HG03108 (cell line): ENCODE measurements at regions not wholly inside any gene's neighbourhood (a gene's known extent, or its start where the extent isn't known, plus 50 kb on each side); places are given as distances from the start of the nearest gene placed in this dataset.
"Not testable (repeated sequence)": the region's sequence is repeated elsewhere in the genome, so short reads cannot be mapped to it uniquely, and the experiment has no call there.

Source experiments
- ATAC-seq: cut with Tn5 transposase; IDR thresholded peaks from one replicate; pipeline ENCODE4 v1.9.1; 2021; ENCODE audit warnings: moderate library complexity; ENCODE audit not compliant: unreplicated experiment

DNA sequence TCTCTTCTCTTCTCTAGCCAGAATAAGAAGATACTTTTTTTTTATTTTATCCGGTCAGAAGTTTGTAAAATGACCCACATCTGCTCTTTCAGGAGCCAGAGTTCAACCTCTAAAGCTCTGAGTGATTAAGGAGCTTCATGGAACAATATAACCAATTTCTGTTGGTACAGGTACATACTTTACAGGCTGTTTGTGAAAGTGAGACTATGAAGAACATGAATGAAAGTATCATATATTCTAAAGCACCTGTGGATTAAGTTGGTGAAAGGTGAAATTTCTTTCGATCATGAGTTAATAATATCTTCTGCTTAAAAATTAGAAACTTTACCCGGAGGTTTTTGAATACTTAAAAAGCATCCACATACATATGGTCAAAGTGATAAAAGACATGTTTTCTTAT, 65.2 kb downstream of the DMRT2 start:
- ATAC-seq: no peak

DNA sequence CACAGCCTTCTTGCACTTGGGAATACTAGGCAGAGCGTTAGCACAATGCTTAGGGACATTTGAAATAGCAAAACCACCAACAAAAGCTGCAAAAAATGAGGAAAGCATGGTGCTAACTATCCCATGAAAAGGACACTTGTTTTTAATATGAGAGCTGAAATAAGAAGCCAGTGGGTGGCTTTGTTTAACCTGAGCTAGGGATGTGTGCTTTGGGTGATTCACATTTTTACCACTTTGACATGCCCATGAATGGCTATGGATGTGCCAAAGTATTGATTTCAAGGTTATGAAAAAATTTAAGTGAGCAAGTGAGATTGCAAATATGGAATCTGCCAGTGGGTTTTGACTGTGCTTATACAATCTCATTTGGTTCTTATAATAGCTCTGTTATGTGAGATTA, 67.3 kb downstream of the DMRT2 start:
- ATAC-seq: no peak

DNA sequence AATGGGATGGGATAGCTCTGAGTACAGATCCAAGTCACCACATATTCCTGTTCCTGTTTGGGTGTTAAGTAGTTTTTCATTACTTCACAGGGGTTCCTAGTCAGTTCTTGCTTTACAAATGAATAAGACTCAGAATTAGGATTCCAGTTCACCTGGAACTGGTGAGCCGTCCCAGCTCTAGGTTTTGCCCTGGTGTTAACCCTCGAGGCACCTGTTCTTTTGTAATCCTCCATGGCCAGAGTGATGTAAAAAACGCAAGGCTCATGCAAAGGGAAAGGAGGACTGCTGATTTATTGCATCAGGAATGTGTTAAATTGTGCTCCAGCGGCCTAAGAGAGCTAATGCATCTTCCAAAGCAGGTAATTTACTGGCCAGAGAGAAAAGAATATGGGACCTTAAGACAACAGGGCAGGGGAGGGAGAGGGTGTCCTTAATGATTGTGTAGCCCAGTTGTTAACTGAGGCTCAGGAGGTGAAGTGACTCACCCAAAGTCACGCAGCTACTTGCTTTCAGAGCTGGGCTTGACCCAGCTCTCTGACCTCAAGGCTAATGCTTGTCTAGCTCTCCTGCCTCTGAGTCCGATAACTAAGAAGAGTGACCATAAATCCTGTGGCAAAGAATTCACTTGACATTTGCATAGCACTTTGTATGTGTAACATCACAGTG, 70.5 kb downstream of the DMRT2 start:
- ATAC-seq: no peak

DNA sequence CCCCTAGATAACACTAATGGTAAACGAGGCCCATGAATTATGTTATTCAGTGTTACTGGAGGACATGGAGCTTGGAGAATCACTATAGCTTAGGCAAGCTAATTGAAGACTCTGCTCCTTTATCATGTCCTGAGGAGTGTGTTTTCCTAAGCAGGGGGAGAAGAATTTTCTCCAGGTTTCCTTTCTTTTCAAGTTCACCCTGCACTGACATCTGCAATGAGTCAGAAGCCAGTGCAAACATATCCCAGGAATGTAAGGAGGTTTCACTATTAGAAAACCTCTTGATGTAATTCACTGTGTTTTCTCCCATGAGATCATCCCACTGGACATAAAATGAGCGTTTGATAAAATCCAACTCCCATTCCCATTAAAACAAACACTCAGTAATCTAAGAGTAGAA, 75.6 kb downstream of the DMRT2 start:
- no peak for ATAC-seq

DNA sequence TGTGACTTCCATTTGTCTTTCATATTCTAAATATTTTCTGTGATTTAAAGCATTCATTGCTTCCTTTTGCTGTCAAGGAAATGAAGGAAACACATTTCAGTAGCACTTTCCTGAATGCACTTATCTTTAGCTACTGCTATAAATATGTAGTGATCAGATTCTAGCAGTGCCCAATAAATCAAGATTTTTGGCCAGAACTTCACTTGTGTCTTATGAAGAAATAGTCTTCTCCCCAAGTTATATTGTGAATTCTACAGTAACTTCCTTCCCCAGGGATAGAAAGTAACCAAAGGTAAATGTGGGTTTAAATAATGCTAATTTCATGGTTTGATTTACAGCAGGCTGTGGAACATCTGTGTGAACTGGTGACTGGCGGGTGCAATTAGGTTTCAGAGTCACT, 77.9 kb downstream of the DMRT2 start:
- no peak for ATAC-seq

DNA sequence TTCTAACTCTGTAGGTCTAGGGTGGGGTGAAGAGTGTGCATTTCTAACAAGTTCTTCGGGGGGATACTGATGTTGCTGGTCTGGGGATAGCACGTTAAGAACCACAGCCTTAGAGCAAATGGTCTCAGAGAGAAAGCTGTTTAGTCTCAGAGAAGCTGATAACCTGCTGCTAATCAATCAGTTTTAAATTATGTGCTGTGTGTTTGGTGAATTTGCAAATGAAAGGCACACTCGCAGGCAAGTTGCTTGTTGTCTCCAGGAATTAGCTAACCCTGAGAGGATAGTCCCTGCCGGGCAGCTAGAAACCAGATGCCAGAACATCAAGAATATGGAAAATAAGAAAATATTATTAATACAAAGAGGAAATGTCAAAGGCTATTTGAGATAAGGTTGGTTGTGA, 79.2 kb downstream of the DMRT2 start:
- ATAC-seq: no peak

DNA sequence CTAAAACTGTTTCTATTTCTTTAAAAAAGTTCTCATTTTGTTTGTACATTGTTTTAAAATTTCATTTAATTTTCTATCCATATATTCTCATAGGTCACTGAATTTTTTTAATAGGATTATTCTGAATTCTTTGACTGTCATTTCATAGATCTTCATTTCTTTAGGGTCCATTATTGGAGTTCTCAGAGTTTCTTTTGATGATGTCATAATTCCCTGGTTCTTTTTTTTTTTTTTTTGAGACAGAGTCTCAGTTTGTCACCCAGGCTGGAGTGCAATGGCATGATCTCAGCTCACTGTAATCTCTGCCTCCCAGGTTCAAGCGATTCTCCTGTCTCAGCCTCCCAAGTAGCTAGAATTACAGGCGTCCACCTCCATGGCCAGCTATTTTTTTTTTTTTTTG, 89.9 kb downstream of the DMRT2 start:
- no peak for ATAC-seq

DNA sequence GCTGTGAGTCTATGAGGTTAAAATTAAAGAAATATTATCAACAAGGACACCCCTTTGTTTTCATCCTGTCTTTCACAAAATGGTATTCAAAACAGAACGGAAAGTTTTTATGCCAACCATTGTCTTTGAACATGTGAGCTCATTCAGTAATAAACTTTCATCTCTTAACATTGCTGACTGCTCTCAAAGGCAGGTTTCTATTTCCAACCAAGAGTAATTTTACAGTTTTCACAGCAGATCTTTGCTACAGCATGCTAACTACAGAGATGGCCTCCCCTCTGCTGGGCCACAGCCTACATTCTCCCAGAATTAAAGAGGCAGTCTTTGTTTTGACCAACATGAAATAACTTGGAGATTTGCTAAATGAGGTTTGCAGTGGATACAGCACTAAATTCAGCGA, 101.5 kb downstream of the DMRT2 start:
- ATAC-seq: no peak

DNA sequence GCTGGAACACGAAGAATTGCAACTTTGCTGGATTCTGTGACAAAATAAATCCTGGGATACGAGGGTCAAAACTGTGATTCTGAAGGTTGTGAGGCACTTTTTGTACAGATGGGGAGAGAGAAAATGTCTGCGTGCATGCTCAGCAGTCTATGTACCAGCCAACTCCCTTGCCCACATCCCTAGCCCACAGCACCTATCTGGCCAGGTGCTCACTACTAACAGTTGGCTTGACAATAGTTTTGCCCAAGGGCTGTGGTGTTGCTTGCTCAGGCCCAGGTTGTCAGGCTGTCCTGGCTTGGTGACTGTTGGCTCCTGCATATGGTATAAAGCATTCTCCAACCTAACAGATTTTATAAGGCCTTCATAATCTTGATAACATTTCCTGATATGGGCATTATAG, 102.0 kb downstream of the DMRT2 start:
- ATAC-seq: no peak

DNA sequence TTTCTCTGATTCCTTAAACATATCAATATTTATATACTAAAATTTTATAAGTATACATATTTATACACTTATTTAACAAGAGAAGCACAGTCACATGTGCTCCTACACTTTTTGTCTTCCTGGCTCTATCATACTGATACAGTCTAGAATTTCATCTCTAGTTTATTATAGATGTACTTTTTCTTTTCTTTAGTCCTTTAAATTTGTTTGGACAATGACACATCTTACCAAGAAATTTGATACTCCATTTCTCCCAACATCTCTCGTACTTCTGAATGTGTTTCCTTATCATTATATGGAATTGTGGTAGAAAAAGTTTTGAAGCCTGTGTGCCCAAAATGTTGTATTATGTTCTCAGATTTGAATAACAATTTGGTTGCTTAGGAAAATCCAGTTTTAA, 104.6 kb downstream of the DMRT2 start:
- no peak for ATAC-seq

DNA sequence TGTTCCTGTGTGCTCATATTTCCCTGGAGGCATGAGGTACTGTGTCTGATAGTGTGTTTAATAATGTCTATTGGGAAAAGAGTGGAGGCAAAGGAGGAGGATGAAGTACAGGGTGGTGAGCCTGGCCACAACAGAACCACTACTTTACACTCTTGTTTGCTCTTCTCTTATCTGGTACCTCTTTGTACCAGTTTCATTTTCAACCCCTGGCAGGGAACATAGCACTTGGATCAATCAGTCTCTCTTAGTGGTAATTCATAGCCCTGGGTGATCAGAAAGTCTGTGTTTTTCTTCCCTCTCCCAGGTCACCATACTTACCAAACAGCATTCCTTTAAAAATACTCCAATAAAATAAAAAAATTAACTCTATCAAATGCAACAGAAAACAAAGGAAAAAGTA, 105.4 kb downstream of the DMRT2 start:
- no peak for ATAC-seq

DNA sequence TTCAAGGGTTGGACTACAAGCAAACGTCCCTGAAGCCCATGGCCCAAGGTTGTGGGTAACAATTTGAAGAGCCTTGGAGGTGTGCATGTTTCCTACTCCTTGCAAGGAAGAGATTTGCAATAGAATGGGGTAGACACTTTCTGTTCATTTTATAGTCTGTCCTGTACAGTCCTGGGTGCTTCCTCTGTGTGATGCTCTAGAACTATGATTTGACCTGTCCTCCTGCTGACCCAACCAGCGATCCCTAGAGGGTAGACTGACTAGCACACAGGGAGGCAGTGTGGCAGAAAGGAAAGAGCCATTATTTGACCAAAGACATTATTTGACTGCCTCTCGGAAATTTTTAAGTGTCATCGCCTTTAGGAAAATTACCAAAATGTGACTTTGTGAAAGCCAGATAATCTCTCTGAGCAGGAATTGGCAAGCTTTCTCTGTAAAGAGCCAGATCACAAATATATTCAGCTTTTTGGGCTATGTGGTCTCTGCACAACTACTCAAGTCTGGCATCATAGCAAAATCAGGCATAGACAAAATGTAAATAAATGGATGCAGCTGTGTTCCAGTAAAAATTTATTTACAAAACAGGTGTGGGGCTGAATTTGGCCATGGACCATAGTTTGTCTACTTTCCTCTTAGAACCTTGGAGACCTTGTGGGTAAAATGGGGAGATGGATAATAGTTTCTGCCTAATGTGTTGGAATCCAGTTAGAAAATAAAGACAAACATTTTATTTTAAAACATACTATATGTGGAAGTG, 106.8 kb downstream of the DMRT2 start:
- ATAC-seq: no peak

DNA sequence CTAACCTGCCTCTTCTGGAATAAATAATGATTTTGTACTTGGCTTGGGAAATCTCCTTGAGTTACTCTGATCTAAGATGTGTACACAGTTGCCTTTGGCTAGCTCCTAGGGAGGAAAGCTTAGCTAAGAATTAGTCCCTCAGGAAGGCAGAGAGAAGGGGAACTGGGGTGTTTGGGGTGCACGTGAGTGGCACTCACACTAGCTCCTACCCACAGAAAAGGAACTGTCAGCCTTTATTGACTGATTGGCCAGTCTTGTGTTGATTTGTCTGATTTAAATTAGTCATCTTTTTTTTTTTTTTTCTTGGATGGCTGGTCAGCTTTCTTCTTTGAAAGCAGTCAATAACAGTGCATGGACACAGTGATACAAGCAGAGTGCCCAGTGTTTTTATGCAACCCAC, 107.7 kb downstream of the DMRT2 start:
- no peak for ATAC-seq

DNA sequence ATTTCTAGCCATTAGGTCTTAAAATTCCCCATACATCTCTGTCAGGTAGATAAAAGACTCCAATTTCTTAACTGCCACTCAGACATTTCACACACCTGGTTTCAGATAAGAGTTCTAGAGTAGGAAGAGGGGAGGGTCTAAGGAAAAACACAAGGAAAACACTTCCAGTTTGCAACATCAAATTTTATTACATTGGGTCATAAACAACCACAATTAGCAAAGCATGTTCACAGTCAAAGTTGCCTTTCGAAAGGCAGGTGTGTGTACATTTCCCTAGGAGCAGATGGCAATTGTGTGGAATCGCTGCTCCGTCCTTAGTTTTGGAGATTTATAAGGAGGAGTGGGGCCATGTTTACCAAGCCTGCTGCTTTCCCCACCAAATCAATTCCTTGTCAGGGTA, 120.8 kb downstream of the DMRT2 start:
- no peak for ATAC-seq

DNA sequence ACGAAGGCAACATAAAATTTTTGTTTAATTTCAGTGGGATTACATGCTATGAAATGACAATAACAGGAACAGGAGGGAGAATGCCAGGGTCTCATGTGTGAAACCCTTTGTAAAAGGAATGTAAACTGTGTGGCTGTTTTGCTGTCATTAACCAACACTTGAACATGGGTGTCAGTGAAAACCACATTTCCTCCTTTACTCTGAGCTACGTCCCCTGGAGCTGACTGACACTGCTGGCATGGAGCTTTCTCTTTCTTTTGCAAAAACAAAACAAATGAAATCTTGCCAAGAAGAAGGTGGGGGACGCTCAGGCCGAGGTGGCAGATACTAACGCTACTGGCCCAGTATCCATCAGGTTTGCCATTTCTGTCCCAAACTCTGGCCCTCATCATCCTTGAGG, 121.4 kb downstream of the DMRT2 start:
- ATAC-seq: no peak

DNA sequence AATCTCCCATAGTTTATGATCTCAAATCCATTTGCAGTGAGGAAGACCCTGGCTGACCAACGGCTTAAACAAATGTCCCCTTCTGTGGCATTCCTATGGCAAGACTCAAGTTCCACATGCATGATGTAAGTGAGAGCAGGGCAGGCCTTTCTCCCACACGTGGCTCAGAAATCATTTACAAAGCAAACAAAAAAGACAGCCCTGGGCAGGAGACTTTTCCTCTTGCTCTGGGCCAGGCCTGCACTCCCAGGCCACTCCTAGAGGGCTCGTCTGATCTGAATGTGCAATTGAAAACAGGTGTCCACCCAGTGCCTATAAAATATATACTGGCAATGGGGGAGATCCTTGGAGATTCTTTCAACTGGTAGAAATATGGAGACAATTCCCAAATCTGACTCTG, 123.1 kb downstream of the DMRT2 start:
- ATAC-seq: no peak

DNA sequence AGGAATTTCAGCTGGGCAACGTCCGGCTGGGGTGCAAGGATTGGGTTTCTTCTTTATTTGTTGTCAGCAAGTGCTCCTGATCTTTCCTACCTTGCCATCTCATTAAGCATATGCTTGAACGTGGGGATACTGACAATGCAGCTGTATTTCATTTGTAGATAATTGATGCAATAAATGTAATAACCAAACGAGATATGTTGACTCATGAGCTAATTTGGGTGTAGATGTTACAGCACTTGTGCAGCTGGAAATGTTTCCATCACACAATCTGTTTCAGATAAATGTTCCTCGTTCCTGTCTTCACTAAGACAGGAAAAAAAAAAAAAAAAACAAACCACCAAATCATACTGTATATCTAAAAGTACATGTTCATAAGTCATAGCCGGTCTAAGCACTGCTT, 123.8 kb downstream of the DMRT2 start:
- no peak for ATAC-seq

DNA sequence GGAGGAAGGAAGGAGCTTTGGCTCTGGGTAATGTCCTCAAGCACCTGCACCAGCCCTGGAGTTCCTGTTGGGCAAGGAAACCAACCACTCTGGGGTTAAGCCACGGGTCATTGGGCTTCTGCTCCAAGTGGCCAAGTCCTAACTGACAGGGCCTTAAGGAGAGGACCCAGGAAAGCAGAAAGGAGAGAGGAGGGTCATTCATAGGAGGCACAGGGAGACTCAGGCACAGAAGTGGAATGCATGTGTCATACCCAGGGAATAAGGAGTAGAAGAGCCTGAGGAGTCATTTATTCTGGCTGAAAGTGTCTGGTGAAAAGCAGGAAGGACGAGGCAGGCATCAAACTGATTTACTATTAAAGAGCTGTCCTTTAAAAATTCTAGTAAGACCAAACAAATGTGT, 129.2 kb downstream of the DMRT2 start:
- no peak for ATAC-seq

DNA sequence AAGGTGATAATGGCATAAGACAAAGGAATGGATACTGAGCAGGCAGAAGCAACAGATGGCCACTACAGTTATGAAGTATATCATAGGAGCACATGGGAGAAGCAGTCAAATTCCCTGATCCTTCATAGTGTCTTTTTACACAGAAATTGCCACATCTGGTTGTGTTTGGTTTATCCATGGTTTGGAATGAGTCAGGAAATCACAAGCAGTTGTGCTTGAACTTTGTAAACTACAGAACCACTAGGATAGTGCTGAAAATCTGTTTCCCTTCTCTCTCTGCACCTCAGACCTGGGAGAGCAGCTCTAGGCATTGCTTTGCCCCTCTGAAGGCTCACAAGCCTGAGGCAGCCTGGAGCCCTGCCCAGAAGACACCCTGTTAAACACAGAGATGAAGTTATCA, 134.0 kb downstream of the DMRT2 start:
- no peak for ATAC-seq

DNA sequence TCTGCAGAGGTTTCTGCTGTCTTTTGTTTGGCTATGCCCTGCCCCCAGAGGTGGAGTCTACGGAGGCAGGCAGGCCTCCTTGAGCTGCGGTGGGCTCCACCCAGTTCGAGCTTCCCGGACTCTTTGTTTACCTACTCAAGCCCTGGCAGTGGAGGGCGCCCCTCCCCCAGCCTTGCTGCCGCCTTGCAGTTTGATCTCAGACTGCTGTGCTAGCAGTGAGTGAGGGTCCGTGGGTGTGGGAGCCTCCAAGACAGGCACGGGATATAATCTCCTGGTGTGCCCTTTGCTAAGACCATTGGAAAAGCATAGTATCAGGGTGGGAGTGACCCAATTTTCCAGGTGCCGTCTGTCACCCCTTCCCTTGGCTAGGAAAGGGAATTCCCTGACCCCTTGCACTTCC, 137.0 kb downstream of the DMRT2 start:
- not testable (repeated sequence) for ATAC-seq

DNA sequence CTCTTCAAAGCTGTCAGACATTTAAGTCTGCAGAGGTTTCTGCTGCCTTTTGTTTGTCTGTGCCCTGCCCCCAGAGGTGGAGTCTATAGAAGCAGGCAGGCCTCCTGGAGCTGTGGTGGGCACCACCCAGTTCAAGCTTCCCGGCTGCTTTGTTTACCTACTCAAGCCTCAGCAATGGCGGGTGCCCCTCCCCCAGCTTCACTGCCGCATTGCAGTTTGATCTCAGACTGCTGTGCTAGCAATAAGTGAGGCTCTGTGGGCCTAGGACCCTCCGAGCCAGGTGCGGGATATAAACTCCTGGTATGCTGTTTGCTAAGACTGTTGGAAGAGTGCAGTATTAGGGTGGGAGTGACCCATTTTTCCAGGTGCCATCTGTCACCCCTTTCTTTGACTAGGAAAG, 145.5 kb downstream of the DMRT2 start:
- ATAC-seq: not testable (repeated sequence)

DNA sequence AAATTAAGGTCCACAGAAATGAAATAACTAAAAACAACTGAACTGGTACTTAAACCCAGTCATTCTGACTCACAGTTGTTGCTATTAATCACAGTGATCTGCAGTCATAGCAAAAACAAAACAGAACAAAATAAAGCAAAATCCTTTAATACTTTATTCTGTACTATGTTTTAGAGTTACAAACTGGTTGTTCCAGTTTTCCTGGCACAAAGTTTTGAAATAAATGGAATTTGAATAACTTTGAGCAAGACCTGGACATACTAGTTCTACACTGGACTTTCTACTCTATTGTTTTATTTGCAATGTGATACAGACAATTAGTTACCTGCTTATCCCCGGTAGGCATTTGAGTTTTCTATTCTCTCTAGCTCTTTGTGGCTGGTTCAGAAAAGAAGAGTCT, 147.9 kb downstream of the DMRT2 start:
- no peak for ATAC-seq

DNA sequence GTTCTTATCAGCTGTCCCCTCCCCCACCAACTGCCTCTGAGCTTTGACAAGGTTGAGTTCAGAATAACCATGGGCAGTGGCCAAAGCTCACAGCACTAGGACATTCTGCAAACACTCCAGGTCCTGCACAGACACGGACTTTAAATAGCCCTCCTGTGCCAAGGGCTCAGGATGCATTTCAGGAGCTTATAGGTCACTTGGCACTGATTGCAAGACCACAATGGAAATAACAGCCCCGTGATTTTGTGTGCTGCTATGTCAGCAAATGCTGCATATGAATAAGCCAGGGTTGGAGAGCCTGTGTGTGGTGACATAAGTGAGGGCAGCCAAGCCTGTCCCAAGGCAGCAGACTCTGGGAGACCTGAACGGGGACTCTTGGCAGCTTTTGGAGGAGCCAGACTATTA, 150.7 kb downstream of the DMRT2 start:
- ATAC-seq: no peak
